ACHN (cell line): ENCODE measurements at regions not wholly inside any gene's neighbourhood (a gene's known extent, or its start where the extent isn't known, plus 50 kb on each side); places are given as distances from the start of the nearest gene placed in this dataset.
"Not testable (repeated sequence)": the region's sequence is repeated elsewhere in the genome, so short reads cannot be mapped to it uniquely, and the experiment has no call there.

Experiments
- DNase-seq: peaks from one replicate; pipeline ENCODE4 v3.0.0-alpha.2; 2015
- in situ Hi-C: cut with HindIII; loops from 2 replicates; pipeline ENCODE4 v1.10.0; 2017; ENCODE audit warnings: low sequenced_read_pairs, low pct_ligation_motif_present, low pct_unique_long_range_greater_than_20kb

- in situ Hi-C loops, result no loop called here
- DNase-seq, result peak; percentile 14
Observed at GRCh38 chr5:74400067-74400466, 240.5 kb downstream of the ENC1 start.

- DNase-seq, result no peak
- in situ Hi-C loops, result no loop called here
Observed at GRCh38 chr5:74396913-74397622, 243.5 kb downstream of the ENC1 start.

DNA sequence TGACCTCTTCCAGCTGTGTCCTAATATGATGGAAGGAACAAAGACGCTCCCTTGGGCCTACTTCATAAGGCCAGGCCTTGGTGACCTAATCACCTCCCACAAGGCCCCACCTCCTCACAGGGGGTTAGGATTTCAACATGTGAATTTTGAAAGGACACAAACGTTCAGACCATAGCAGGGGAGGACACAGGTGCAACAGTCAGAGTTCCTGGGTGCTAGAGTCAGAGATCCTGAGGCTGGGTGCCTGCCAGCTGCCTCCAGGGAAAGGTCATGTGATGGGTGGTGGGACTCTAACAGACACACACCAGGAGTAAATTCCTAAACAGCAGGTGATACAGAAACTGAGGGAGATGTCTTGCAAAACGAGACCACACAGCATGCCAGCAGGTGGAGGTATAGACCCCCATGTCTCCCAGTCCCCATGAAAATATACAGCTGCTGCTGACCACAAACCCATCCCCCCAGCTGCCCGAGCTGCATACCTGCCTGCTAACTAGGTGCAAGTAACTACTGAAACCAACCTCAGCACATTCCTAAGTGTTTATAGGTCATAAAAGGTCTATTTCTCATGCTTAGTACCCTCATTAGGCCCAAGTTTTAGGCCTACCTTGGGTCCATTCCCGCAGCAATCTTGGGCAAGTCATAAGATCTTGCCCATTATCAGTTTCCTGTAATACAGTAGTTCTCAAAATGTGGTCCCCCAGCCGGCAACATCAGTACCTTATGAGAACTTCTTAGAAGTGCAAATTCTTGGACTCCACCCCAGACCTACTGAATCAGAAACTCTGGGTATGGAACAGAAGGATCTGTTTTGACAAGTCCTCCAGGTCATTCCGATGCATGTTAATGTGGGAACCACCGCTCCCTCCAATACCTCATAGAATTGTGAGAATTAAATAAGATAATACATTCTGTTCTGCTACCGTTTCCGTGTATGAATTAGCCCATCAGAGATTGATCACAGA lies 245.3 kb downstream of the ENC1 start:
- in situ Hi-C loops, result no loop called here
- DNase-seq, result no peak

- no peak for DNase-seq
- in situ Hi-C loops, result no loop called here
Observed at GRCh38 chr5:74394528-74394915, 246.0 kb downstream of the ENC1 start.

DNA sequence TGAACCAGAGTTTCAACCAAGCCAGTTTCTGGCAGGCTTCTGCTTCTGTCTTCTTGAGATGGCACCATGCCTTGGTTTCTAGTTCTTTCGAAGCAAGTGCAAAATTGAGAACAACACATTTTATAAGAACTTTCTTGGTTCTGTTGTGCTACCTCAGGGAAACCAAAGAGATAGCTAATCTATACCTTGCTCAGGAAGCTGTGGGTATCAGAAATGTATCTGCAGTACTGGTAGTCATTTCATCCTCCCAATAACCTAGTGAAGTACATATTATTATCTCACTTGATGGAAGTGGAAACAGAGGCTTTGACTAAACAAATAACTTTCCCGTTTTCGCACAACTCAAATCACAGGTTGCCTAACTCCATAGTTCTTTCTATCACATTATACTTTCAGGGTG lies 246.6 kb downstream of the ENC1 start:
- in situ Hi-C loops, result no loop called here
- no peak for DNase-seq

GRCh38 chr5:74392711-74393351 lies 247.7 kb downstream of the ENC1 start:
- in situ Hi-C loops, result no loop called here
- no peak for DNase-seq

- in situ Hi-C loops, result no loop called here
- DNase-seq, result no peak
Observed at GRCh38 chr5:74391410-74391809, 249.1 kb downstream of the ENC1 start.

- in situ Hi-C loops, result no loop called here
- no peak for DNase-seq
Observed at GRCh38 chr5:74390822-74391221, 249.7 kb downstream of the ENC1 start.

GRCh38 chr5:74390306-74390637 lies 250.3 kb downstream of the ENC1 start:
- DNase-seq, result no peak
- in situ Hi-C loops, result no loop called here

- in situ Hi-C loops, result no loop called here
- no peak for DNase-seq
Observed at GRCh38 chr5:74389531-74390305, 250.8 kb downstream of the ENC1 start.

- in situ Hi-C loops, DNase-seq: not testable (repeated sequence)
Observed at GRCh38 chr5:74388411-74388810, 252.1 kb downstream of the ENC1 start.

GRCh38 chr5:74386571-74387334 lies 253.8 kb downstream of the ENC1 start:
- in situ Hi-C loops, result no loop called here
- peak; percentile 77 for DNase-seq

DNA sequence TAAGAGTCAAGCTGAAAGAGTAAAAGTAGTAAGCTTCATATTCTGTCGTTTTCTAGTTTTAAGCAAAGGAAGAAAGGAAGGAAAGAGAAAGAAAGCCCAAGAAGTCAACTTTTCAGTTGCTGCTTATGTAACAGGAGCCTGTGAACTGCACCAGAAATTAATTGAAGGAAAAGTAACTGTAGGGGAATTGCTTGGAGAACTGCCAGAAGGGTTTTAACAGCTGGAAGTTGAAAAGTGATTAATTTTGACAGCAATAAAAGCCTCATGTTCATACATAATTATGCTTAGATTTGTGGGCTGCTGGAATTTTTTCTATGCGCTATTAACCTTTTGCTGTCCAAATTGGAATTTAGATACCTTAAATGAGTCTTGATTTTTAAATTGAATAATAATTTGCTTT lies 255.7 kb downstream of the ENC1 start:
- in situ Hi-C loops, result no loop called here
- no peak for DNase-seq

DNA sequence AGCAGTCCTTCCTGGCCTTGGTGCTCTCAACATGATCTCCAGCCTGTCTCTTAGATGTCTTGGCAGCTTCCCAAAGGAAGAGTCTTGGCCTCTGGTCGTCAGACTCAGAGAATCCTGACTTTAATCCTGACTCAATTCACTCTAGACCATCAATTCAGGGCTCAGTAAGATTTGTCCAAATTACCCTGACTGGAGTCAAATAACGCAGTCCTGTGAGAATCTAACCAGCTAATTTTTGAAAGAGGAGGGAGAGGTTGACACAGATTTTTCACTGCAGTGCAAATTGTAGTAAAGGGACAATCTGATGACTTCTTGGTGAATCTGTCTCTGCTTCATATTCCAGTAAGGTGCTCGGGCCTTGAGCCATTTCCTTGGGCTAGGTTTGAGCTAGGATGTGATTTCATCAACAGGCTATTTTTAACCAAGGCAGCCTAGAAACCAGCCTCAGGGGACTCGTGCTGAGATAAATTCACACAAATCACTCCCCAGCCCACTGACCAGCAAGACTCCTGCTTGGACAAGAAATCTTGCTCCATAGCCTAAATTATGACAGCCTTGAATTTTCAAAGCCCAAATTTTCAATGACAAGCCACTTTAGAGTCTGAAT lies 257.4 kb downstream of the ENC1 start:
- in situ Hi-C loops, result no loop called here
- DNase-seq, result no peak

GRCh38 chr5:74382123-74382855 lies 258.2 kb downstream of the ENC1 start:
- in situ Hi-C loops, result no loop called here
- no peak for DNase-seq

DNA sequence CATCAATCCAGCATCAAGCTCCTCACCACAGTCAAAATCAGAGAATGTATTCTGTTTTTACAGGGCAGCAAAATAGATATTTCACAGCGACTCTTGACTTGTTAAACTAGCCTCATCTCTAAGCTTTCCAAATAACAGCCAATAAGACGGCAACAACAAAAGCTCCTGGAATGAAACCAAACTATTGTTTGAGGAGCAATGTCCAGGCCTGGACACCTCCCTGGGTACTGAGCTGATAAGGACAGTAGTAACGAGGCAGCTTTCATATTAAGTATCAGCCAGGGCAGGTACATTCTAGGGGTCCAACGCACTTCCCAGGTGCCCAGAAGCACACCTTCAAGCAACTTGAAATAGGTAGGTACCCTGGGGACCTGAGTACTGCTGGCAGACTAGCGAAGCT lies 260.3 kb downstream of the ENC1 start:
- in situ Hi-C loops, result no loop called here
- DNase-seq, result no peak

DNA sequence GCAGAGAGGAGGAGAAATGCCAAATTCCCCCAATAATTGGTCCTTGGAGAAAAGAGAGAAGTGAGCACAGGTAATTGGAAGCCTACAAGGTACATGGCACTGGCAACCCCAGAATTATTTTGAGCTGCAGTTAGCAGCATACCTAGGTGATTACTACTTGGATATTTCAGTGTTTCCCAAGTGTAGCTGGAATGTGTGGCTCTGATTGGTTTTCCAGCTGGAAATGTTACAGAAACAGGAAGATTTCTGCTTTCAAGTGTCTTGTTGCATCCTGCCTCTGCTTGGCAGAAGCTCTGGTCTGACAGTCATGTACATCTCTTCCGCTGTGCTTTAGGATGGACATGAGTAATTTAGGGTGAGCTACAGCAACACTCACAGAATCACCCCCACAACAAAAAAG lies 262.1 kb downstream of the ENC1 start:
- in situ Hi-C loops, result no loop called here
- no peak for DNase-seq
